HepG2 (cell line): ENCODE measurements at regions not wholly inside any gene's neighbourhood (a gene's known extent, or its start where the extent isn't known, plus 50 kb on each side); places are given as distances from the start of the nearest gene placed in this dataset.

Experiments
- ARNTL ChIP-seq: sonication (generic); formaldehyde crosslinking; IDR thresholded peaks from 2 replicates; pipeline ENCODE4 v1.4.0; 2020; ENCODE audit warnings: mild to moderate bottlenecking, missing genetic modification reagents
- BCL6 ChIP-seq: IDR thresholded peaks from 2 replicates; pipeline ENCODE4 v1.6.1; 2016; ENCODE audit warnings: missing genetic modification reagents, missing compliant biosample characterization
- CBFB ChIP-seq: sonication (generic); formaldehyde crosslinking; IDR thresholded peaks from 2 replicates; pipeline ENCODE4 v1.4.0; 2020; ENCODE audit warnings: missing genetic modification reagents
- ETV5 ChIP-seq: IDR thresholded peaks from 2 replicates; pipeline ENCODE4 v1.6.1; 2018; ENCODE audit warnings: missing biosample characterization, missing genetic modification reagents, inconsistent platforms, borderline replicate concordance
- GATAD2A ChIP-seq: IDR thresholded peaks from 2 replicates; pipeline ENCODE4 v1.6.1; 2016
- ISL2 ChIP-seq: sonication (generic); formaldehyde crosslinking; IDR thresholded peaks from 2 replicates; pipeline ENCODE4 v1.5.0; 2020; ENCODE audit warnings: missing genetic modification reagents
- MEIS2 ChIP-seq: sonication (generic); formaldehyde crosslinking; IDR thresholded peaks from 2 replicates; pipeline ENCODE4 v1.9.0; 2021; ENCODE audit warnings: mild to moderate bottlenecking, missing genetic modification reagents
- NFRKB ChIP-seq: fragments of 450-650 bp; IDR thresholded peaks from 2 replicates; pipeline ENCODE4 v1.6.1; 2017
- PATZ1 ChIP-seq: sonication (generic); formaldehyde crosslinking; IDR thresholded peaks from 2 replicates; pipeline ENCODE4 v1.4.0; 2020; ENCODE audit warnings: missing genetic modification reagents
- PAXIP1 ChIP-seq: sonication (generic); formaldehyde crosslinking; conservative IDR thresholded peaks from 2 replicates; pipeline ENCODE4 v1.4.0; 2020; ENCODE audit warnings: mild to moderate bottlenecking, missing genetic modification reagents, moderate library complexity
- PITX1 ChIP-seq: sonication (generic); formaldehyde crosslinking; IDR thresholded peaks from 2 replicates; pipeline ENCODE4 v1.5.1; 2020; ENCODE audit warnings: mild to moderate bottlenecking, missing genetic modification reagents
- SALL1 ChIP-seq: sonication (generic); formaldehyde crosslinking; IDR thresholded peaks from 2 replicates; pipeline ENCODE4 v1.8.0; 2022; ENCODE audit warnings: mild to moderate bottlenecking, missing genetic modification reagents
- SNRNP70 ChIP-seq: fragments of 200-400 bp; formaldehyde crosslinking; IDR thresholded peaks from 2 replicates; pipeline ENCODE4 v1.6.1; 2017; ENCODE audit warnings: mild to moderate bottlenecking, low read depth, low read length, moderate library complexity
- SP5 ChIP-seq: IDR thresholded peaks from 2 replicates; pipeline ENCODE4 v1.6.1; 2016; ENCODE audit warnings: low read depth, borderline replicate concordance
- ZNF263 ChIP-seq: sonication (generic); formaldehyde crosslinking; IDR thresholded peaks from 2 replicates; pipeline ENCODE4 v1.4.0; 2020; ENCODE audit warnings: missing genetic modification reagents
- ZNF503 ChIP-seq: sonication (generic); formaldehyde crosslinking; IDR thresholded peaks from 2 replicates; pipeline ENCODE4 v1.4.0; 2020; ENCODE audit warnings: missing genetic modification reagents
- ZNF616 ChIP-seq: sonication (generic); formaldehyde crosslinking; IDR thresholded peaks from 2 replicates; pipeline ENCODE4 v1.5.0; 2020; ENCODE audit warnings: low read depth, mild to moderate bottlenecking, missing genetic modification reagents
- ZNF816 ChIP-seq: sonication (generic); formaldehyde crosslinking; IDR thresholded peaks from 2 replicates; pipeline ENCODE4 v1.8.0; 2022; ENCODE audit warnings: missing genetic modification reagents, mild to moderate bottlenecking, borderline replicate concordance
- TF ChIP-seq, protein P1 (sequence below): sonication (generic); formaldehyde crosslinking; IDR thresholded peaks from 2 replicates; pipeline ENCODE4 v1.5.1; 2020; ENCODE audit warnings: mild to moderate bottlenecking, moderate library complexity, missing genetic modification reagents

DNA sequence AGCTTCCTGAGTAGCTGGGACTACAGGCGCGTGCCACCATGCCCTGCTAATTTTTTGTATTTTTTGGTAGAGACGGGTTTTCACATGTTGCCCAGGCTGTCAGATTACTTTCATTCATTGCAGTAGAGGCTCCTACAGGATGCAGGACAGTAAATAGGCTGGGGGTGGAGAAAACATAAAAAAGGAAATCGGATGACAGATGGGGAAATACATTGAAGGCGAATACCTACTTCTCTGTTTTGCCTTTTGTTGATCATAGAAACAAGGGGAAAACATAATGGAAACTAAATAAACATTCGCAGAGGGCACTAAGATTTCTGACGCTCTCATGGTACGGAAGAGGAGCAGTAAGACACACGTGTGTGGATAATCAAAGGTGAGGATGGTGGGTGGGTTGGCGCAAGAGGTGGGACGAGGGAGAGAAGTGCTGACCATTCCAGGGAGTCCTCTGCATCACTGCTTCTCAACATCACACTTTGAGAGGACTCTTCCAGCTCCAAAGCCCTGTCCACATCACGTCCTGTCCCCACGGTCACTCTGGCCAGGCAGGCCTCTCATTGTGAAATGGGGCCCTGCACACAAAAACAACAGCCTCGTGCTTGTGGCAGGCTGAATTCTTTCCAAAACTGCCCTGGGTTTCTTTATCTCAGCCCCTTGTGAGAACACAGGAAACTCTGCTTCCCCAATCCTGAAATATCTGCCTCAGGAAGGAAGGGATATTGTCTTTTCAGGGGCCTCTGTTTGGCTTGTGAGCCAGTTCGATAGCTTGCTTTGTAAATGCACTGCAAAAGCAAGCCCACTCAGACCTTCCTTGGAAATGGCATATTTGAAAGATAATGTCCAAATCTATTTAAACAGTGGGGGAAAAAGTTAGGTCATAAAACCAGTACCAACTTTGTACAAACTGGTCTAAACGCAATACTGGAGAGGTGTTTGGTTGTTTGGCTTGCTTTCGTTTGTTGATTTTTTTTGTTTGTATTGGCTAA is 188.5 kb downstream of the FOXO1 start (continued):
- TF ChIP-seq PATZ1 (CRISPR knock-in tag) (0 out of 2 replicates have a peak, but pooled peaks have one; percentile 27), ZNF816 (CRISPR knock-in tag) (peak; percentile 57), ZNF503 (peak; percentile 17; the same call in 1 of the 2 replicates), GATAD2A (CRISPR knock-in tag) (peak; percentile 50; the same call in 1 of the 2 replicates), CBFB (CRISPR knock-in tag) (no peak), ETV5 (CRISPR knock-in tag) (peak; percentile 80), SNRNP70 (no peak), NFRKB (no peak), ZNF616 (no peak), ZNF263 (peak; percentile 78), SALL1 (peak; percentile 70), PITX1 (no peak), BCL6 (CRISPR knock-in tag) (peak; percentile 32), PAXIP1 (peak; percentile 80), SP5 (CRISPR knock-in tag) (0 out of 2 replicates have a peak, but pooled peaks have one; percentile 29), ARNTL (peak; percentile 11; the same call in 1 of the 2 replicates), MEIS2 (CRISPR knock-in tag) (peak; percentile 38; the same call in 1 of the 2 replicates), ISL2 (CRISPR knock-in tag) (0 out of 2 replicates have a peak, but pooled peaks have one; percentile 22)
- TF ChIP-seq, protein P1, sequence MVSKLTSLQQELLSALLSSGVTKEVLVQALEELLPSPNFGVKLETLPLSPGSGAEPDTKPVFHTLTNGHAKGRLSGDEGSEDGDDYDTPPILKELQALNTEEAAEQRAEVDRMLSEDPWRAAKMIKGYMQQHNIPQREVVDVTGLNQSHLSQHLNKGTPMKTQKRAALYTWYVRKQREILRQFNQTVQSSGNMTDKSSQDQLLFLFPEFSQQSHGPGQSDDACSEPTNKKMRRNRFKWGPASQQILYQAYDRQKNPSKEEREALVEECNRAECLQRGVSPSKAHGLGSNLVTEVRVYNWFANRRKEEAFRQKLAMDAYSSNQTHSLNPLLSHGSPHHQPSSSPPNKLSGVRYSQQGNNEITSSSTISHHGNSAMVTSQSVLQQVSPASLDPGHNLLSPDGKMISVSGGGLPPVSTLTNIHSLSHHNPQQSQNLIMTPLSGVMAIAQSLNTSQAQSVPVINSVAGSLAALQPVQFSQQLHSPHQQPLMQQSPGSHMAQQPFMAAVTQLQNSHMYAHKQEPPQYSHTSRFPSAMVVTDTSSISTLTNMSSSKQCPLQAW (CRISPR knock-in tag) = peak; percentile 62; the same call in 1 of the 2 replicates
